ENCODE measurements at regions not wholly inside any gene's neighbourhood (a gene's known extent, or its start where the extent isn't known, plus 50 kb on each side); places are given as distances from the start of the nearest gene placed in this dataset.

- WGBS (ENCODE audit: insufficient coverage) = no CpG with 5 or more reads among the region's 3 CpGs
- no peak overlapping the region for H3K27ac ChIP-seq (ENCODE audit: low read depth in 1 of 2, low read length in 2 of 2)
- no peaks in the 10 kb centered on the region for H3K79me2 ChIP-seq (ENCODE audit: insufficient read depth, low read length)
- no peak overlapping the region for H3K4me3 Mint-ChIP-seq
- intact Hi-C loops (cut with micrococcal nuclease) = no loop called here
- DNase-seq = no peak
- H3K4me3 ChIP-seq (replicated peaks in 1 of 3; ENCODE audit: low read depth in 2 of 3, low read length in 3 of 3) = no peak overlapping the region
- H3K4me1 ChIP-seq (ENCODE audit: control insufficient read depth in 1 of 2, insufficient read depth in 2 of 2, low read length in 2 of 2) = no peaks in the 10 kb centered on the region
- H4K20me1 ChIP-seq (ENCODE audit: insufficient read depth, low read length) = no peaks in the 10 kb centered on the region
- H3K27ac Mint-ChIP-seq = no peak overlapping the region
- no peak overlapping the region for H3K9ac ChIP-seq (ENCODE audit: insufficient read depth, low read length, poor library complexity, severe bottlenecking)
- H3K4me1 Mint-ChIP-seq = no peaks in the 10 kb centered on the region
- no peak overlapping the region for H3K4me2 ChIP-seq (replicated peaks; ENCODE audit: extremely low read depth, low read length, poor library complexity, severe bottlenecking)
- no peak for TF ChIP-seq CTCF (IDR thresholded peaks at IDR 0.05)
- H3K27me3 ChIP-seq (ENCODE audit: control insufficient read depth in 2 of 2, insufficient read depth in 2 of 2, low read length in 2 of 2) = no peaks in the 10 kb centered on the region
- no peaks in the 10 kb centered on the region for H3K36me3 Mint-ChIP-seq
- H2AFZ ChIP-seq (ENCODE audit: insufficient read depth, low read depth, low read length, poor library complexity, severe bottlenecking) = no peak overlapping the region
- H3K27me3 Mint-ChIP-seq (ENCODE audit: low read depth in 3 of 3) = peaks cover 0 to 1% (median 0%) of the 10 kb centered on the region in 3 donors
- peaks cover 2 to 8% (median 7%) of the 10 kb centered on the region in 7 donors for H3K9me3 Mint-ChIP-seq
- H3K9me3 ChIP-seq (replicated peaks in 1 of 2; ENCODE audit: control insufficient read depth in 1 of 2, insufficient read depth in 1 of 2, low read length in 2 of 2) = no peaks in the 10 kb centered on the region
- H3K36me3 ChIP-seq (replicated peaks in 1 of 2; ENCODE audit: control insufficient read depth in 1 of 2, insufficient read depth in 2 of 2, low read length in 2 of 2) = no peaks in the 10 kb centered on the region
Measured at GRCh38 chr6:119952696-119953095, 603.1 kb upstream of the MAN1A1 start.

- Mint-ChIP-seq H3K4me3 (no peak overlapping the region), H3K36me3 (no peaks in the 10 kb centered on the region), H3K9me3 (peaks cover 2 to 8% (median 7%) of the 10 kb centered on the region in 7 donors), H3K4me1 (no peaks in the 10 kb centered on the region), H3K27ac (no peak overlapping the region), H3K27me3 (ENCODE audit: low read depth in 3 of 3) (peaks cover 0 to 1% (median 0%) of the 10 kb centered on the region in 3 donors)
- no peaks in the 10 kb centered on the region for H3K9me3 ChIP-seq (replicated peaks in 1 of 2; ENCODE audit: control insufficient read depth in 1 of 2, insufficient read depth in 1 of 2, low read length in 2 of 2)
- no peak overlapping the region for H2AFZ ChIP-seq (ENCODE audit: insufficient read depth, low read depth, low read length, poor library complexity, severe bottlenecking)
- H4K20me1 ChIP-seq (ENCODE audit: insufficient read depth, low read length) = no peaks in the 10 kb centered on the region
- TF ChIP-seq CTCF (IDR thresholded peaks at IDR 0.05) = no peak
- H3K4me2 ChIP-seq (replicated peaks; ENCODE audit: extremely low read depth, low read length, poor library complexity, severe bottlenecking) = no peak overlapping the region
- no peak overlapping the region for H3K27ac ChIP-seq (ENCODE audit: low read depth in 1 of 2, low read length in 2 of 2)
- H3K9ac ChIP-seq (ENCODE audit: insufficient read depth, low read length, poor library complexity, severe bottlenecking) = no peak overlapping the region
- H3K4me1 ChIP-seq (ENCODE audit: control insufficient read depth in 1 of 2, insufficient read depth in 2 of 2, low read length in 2 of 2) = no peaks in the 10 kb centered on the region
- no peaks in the 10 kb centered on the region for H3K79me2 ChIP-seq (ENCODE audit: insufficient read depth, low read length)
- intact Hi-C loops (cut with micrococcal nuclease) = no loop called here
- DNase-seq = no peak
- H3K27me3 ChIP-seq (ENCODE audit: control insufficient read depth in 2 of 2, insufficient read depth in 2 of 2, low read length in 2 of 2) = no peaks in the 10 kb centered on the region
- no peak overlapping the region for H3K4me3 ChIP-seq (replicated peaks in 1 of 3; ENCODE audit: low read depth in 2 of 3, low read length in 3 of 3)
- no peaks in the 10 kb centered on the region for H3K36me3 ChIP-seq (replicated peaks in 1 of 2; ENCODE audit: control insufficient read depth in 1 of 2, insufficient read depth in 2 of 2, low read length in 2 of 2)
Measured at GRCh38 chr6:119950681-119951080, 601.1 kb upstream of the MAN1A1 start.
